ENCODE measurements at regions not wholly inside any gene's neighbourhood (a gene's known extent, or its start where the extent isn't known, plus 50 kb on each side); places are given as distances from the start of the nearest gene placed in this dataset.

DNA sequence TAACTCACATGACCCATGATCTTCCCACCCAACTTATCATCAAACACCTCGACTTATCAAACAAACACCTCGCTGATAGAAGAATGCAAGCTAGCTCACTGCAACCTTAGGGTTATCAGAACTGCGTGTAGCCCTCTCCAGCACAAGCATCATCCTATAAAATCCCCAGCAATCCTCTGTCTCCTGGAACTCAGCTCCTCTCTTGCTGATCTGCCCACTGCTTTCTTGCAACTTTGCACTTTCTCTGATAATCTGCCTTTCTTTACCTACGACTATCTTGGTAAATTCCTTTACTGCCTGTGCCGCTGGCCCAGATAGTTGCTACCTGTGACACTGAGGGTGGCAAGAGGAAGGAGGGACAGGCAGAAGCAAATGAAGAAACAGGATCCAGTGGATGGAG is 210.9 kb downstream of the ACTR3B start:
- ATAC-seq, result no peak
- TF ChIP-seq ZC3H10 (CRISPR knock-in tag; IDR thresholded peaks at IDR 0.05) (no peak), ISL1 (CRISPR knock-in tag; IDR thresholded peaks at IDR 0.05) (no peak), ZNF565 (CRISPR knock-in tag; conservative IDR thresholded peaks at IDR 0.05; ENCODE audit: low read depth) (no peak), ESRRG (CRISPR knock-in tag; IDR thresholded peaks at IDR 0.05) (no peak), ZNF8 (CRISPR knock-in tag; IDR thresholded peaks at IDR 0.05) (no peak), ZFP30 (CRISPR knock-in tag; IDR thresholded peaks at IDR 0.05) (no peak), BACH2 (CRISPR knock-in tag; IDR thresholded peaks at IDR 0.05; ENCODE audit: borderline replicate concordance) (no peak), TOX (CRISPR knock-in tag; IDR thresholded peaks at IDR 0.05; ENCODE audit: borderline replicate concordance) (no peak), TCF4 (CRISPR knock-in tag; IDR thresholded peaks at IDR 0.05; ENCODE audit: borderline replicate concordance) (no peak), CSDC2 (CRISPR knock-in tag; IDR thresholded peaks at IDR 0.05) (no peak), ZFP3 (CRISPR knock-in tag; IDR thresholded peaks at IDR 0.05) (no peak), GLIS3 (CRISPR knock-in tag; IDR thresholded peaks at IDR 0.05) (no peak), RARB (CRISPR knock-in tag; IDR thresholded peaks at IDR 0.05) (no peak)
- TF ChIP-seq, protein P1, sequence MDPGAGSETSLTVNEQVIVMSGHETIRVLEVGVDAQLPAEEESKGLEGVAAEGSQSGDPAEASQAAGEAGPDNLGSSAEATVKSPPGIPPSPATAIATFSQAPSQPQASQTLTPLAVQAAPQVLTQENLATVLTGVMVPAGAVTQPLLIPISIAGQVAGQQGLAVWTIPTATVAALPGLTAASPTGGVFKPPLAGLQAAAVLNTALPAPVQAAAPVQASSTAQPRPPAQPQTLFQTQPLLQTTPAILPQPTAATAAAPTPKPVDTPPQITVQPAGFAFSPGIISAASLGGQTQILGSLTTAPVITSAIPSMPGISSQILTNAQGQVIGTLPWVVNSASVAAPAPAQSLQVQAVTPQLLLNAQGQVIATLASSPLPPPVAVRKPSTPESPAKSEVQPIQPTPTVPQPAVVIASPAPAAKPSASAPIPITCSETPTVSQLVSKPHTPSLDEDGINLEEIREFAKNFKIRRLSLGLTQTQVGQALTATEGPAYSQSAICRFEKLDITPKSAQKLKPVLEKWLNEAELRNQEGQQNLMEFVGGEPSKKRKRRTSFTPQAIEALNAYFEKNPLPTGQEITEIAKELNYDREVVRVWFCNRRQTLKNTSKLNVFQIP (CRISPR knock-in tag; IDR thresholded peaks at IDR 0.05; ENCODE audit: borderline replicate concordance, low read depth), result no peak
- TF ChIP-seq, protein P2, sequence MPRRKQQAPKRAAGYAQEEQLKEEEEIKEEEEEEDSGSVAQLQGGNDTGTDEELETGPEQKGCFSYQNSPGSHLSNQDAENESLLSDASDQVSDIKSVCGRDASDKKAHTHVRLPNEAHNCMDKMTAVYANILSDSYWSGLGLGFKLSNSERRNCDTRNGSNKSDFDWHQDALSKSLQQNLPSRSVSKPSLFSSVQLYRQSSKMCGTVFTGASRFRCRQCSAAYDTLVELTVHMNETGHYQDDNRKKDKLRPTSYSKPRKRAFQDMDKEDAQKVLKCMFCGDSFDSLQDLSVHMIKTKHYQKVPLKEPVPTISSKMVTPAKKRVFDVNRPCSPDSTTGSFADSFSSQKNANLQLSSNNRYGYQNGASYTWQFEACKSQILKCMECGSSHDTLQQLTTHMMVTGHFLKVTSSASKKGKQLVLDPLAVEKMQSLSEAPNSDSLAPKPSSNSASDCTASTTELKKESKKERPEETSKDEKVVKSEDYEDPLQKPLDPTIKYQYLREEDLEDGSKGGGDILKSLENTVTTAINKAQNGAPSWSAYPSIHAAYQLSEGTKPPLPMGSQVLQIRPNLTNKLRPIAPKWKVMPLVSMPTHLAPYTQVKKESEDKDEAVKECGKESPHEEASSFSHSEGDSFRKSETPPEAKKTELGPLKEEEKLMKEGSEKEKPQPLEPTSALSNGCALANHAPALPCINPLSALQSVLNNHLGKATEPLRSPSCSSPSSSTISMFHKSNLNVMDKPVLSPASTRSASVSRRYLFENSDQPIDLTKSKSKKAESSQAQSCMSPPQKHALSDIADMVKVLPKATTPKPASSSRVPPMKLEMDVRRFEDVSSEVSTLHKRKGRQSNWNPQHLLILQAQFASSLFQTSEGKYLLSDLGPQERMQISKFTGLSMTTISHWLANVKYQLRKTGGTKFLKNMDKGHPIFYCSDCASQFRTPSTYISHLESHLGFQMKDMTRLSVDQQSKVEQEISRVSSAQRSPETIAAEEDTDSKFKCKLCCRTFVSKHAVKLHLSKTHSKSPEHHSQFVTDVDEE (CRISPR knock-in tag; IDR thresholded peaks at IDR 0.05), result no peak
- TF ChIP-seq, protein P3, sequence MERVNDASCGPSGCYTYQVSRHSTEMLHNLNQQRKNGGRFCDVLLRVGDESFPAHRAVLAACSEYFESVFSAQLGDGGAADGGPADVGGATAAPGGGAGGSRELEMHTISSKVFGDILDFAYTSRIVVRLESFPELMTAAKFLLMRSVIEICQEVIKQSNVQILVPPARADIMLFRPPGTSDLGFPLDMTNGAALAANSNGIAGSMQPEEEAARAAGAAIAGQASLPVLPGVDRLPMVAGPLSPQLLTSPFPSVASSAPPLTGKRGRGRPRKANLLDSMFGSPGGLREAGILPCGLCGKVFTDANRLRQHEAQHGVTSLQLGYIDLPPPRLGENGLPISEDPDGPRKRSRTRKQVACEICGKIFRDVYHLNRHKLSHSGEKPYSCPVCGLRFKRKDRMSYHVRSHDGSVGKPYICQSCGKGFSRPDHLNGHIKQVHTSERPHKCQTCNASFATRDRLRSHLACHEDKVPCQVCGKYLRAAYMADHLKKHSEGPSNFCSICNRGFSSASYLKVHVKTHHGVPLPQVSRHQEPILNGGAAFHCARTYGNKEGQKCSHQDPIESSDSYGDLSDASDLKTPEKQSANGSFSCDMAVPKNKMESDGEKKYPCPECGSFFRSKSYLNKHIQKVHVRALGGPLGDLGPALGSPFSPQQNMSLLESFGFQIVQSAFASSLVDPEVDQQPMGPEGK (CRISPR knock-in tag; IDR thresholded peaks at IDR 0.05; ENCODE audit: borderline replicate concordance), result no peak
- TF ChIP-seq, protein P4, sequence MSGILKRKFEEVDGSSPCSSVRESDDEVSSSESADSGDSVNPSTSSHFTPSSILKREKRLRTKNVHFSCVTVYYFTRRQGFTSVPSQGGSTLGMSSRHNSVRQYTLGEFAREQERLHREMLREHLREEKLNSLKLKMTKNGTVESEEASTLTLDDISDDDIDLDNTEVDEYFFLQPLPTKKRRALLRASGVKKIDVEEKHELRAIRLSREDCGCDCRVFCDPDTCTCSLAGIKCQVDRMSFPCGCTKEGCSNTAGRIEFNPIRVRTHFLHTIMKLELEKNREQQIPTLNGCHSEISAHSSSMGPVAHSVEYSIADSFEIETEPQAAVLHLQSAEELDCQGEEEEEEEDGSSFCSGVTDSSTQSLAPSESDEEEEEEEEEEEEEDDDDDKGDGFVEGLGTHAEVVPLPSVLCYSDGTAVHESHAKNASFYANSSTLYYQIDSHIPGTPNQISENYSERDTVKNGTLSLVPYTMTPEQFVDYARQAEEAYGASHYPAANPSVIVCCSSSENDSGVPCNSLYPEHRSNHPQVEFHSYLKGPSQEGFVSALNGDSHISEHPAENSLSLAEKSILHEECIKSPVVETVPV (CRISPR knock-in tag; IDR thresholded peaks at IDR 0.05), result no peak
- TF ChIP-seq, protein P5, sequence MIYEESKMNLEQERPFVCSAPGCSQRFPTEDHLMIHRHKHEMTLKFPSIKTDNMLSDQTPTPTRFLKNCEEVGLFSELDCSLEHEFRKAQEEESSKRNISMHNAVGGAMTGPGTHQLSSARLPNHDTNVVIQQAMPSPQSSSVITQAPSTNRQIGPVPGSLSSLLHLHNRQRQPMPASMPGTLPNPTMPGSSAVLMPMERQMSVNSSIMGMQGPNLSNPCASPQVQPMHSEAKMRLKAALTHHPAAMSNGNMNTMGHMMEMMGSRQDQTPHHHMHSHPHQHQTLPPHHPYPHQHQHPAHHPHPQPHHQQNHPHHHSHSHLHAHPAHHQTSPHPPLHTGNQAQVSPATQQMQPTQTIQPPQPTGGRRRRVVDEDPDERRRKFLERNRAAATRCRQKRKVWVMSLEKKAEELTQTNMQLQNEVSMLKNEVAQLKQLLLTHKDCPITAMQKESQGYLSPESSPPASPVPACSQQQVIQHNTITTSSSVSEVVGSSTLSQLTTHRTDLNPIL (CRISPR knock-in tag; IDR thresholded peaks at IDR 0.05; ENCODE audit: low read depth), result no peak

DNA sequence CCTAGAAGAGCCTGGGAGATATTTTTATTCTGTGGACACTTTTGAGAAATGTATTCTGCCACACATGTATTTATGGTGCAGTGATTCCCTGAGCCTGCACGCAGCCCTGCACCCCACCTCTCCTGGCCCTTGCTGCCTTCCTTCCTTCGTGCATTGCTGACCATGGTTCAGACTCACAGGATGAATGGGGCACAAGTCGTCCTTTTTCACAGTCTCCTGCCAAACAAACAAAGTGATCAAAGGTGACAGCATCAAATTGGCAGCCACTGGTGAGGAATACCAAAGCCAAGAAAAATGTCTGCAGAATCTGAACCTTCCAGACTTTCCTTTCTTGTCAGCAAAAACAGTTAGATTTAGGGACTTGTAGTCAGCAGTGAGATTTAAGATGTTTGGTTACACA is 215.0 kb downstream of the ACTR3B start:
- TF ChIP-seq PPARA (CRISPR knock-in tag; IDR thresholded peaks at IDR 0.05; ENCODE audit: borderline replicate concordance), result no peak
- no peak for TF ChIP-seq ARNTL (CRISPR knock-in tag; IDR thresholded peaks at IDR 0.05; ENCODE audit: borderline replicate concordance, low read depth)
- no peak for TF ChIP-seq TCF4 (CRISPR knock-in tag; IDR thresholded peaks at IDR 0.05; ENCODE audit: borderline replicate concordance)
- TF ChIP-seq, protein P1 (CRISPR knock-in tag; IDR thresholded peaks at IDR 0.05; ENCODE audit: borderline replicate concordance, low read depth), result no peak
- no peak for TF ChIP-seq RARB (CRISPR knock-in tag; IDR thresholded peaks at IDR 0.05)
- no peak for ATAC-seq

DNA sequence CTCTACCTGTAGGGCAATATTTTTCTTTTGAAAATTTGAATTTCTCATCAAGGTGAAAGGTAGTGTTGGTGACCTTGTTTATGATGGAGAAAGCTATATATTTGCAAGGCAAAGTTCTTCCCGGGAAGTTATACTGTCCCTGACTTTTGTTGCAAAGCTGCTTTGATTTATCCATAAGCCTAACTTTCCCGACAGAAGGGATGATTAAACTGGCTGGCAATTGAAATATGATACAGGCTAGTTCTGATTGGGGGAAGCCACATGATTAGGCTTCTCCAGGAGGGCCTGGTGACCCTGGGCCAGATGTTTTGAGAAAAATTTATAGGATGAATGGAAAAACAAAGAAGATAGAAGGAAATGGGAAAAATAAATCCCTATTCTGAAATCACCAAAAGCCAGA is 215.5 kb downstream of the ACTR3B start:
- ATAC-seq, result no peak
- TF ChIP-seq ARNTL (CRISPR knock-in tag; IDR thresholded peaks at IDR 0.05; ENCODE audit: borderline replicate concordance, low read depth) (no peak), ZC3H10 (CRISPR knock-in tag; IDR thresholded peaks at IDR 0.05) (no peak), ESRRG (CRISPR knock-in tag; IDR thresholded peaks at IDR 0.05) (no peak), GLIS3 (CRISPR knock-in tag; IDR thresholded peaks at IDR 0.05) (no peak), CSDC2 (CRISPR knock-in tag; IDR thresholded peaks at IDR 0.05) (no peak), ZNF565 (CRISPR knock-in tag; conservative IDR thresholded peaks at IDR 0.05; ENCODE audit: low read depth) (no peak), ZFP30 (CRISPR knock-in tag; IDR thresholded peaks at IDR 0.05) (no peak), BACH2 (CRISPR knock-in tag; IDR thresholded peaks at IDR 0.05; ENCODE audit: borderline replicate concordance) (no peak), TCF4 (CRISPR knock-in tag; IDR thresholded peaks at IDR 0.05; ENCODE audit: borderline replicate concordance) (no peak), ZFP3 (CRISPR knock-in tag; IDR thresholded peaks at IDR 0.05) (no peak)
- TF ChIP-seq, protein P4 (CRISPR knock-in tag; IDR thresholded peaks at IDR 0.05), result no peak
- TF ChIP-seq, protein P5 (CRISPR knock-in tag; IDR thresholded peaks at IDR 0.05; ENCODE audit: low read depth), result no peak

Measured in SK-N-SH treated with all-trans-retinoic acid at 6 μM for 48 hours (cell line).